GM12891 (cell line): ENCODE measurements at regions not wholly inside any gene's neighbourhood (a gene's known extent, or its start where the extent isn't known, plus 50 kb on each side); places are given as distances from the start of the nearest gene placed in this dataset.

Experiments used
- POLR2A ChIP-seq: IDR thresholded peaks from 2 replicates; pipeline ENCODE4 v1.6.1; 2011; ENCODE audit warnings: low read depth, low read length, control low read depth
- POLR2AphosphoS5 ChIP-seq: IDR thresholded peaks from 2 replicates; pipeline ENCODE4 v1.6.1; 2011; ENCODE audit warnings: low read depth, low read length, control low read depth
- POU2F2 ChIP-seq: IDR thresholded peaks from 2 replicates; pipeline ENCODE4 v1.6.1; 2011; ENCODE audit warnings: low read depth, mild to moderate bottlenecking, control low read depth, low read length, moderate library complexity
- TAF1 ChIP-seq: IDR thresholded peaks from 2 replicates; pipeline ENCODE4 v1.6.1; 2011; ENCODE audit warnings: low read depth, low read length, control low read depth

DNA sequence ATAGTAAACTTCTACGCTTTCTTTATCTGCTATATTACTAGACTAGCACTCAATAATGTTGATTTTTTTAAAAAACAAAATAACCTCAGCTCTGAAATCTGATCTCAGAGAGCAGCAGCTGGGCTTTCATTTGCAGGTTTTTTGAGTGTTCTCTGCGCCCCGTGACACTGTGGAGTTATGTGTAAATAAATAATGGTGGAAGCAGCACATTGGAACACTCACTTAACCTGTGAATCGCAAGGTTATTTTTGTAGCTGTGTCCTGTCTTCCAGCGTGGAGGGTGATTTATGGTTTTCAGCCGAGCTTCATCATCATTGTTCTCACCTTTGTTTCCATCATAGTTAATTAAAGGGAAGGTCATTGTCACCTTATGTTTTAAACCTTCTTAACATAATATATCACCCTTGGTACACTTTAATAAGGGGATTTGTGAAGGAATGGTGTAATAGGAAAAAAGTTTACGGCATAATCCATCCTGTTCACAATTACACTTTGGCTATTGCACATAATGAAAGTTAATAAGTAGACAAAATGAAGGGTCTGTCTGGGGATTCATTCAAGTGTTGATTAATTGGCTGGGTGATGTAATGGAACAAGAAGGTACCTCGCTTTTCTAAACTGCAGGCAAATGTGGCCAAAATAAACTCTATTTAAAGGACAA lies 493.3 kb upstream of the ADAMTS16 start:
- TF ChIP-seq POLR2AphosphoS5: no peak
- no peak for TF ChIP-seq POLR2A
- no peak for TF ChIP-seq POU2F2
- no peak for TF ChIP-seq TAF1
